ENCODE measurements at regions not wholly inside any gene's neighbourhood (a gene's known extent, or its start where the extent isn't known, plus 50 kb on each side); places are given as distances from the start of the nearest gene placed in this dataset.

DNA sequence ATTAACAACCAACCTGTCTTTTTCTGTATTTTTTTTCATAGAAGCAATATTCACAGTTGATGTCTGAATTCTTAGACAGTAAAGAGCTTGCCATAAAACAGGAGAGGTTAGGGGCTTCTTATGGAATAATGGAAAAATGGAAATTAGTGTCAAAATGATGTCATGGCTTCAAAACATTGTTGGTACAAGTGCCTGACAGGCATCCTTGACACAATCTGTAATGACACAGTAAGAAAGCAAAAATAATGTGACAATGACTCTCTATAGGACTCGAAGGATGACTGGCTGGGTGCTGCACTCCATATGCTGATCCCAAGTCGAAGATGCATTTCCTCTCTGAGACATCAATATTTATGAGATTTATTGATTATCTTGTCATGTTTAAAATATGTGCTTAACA is 205.3 kb upstream of the DACH1 start:
- no peak for FAIRE-seq
- TF ChIP-seq POLR2A (IDR thresholded peaks at IDR 0.05; ENCODE audit: low read depth, low read length) (no peak), POLR2AphosphoS5 (IDR thresholded peaks at IDR 0.05; ENCODE audit: low read depth, low read length) (no peak), TAF1 (IDR thresholded peaks at IDR 0.05; ENCODE audit: borderline replicate concordance, low read depth, low read length) (no peak)
- DNase-seq (ENCODE audit: insufficient read length): no peak

DNA sequence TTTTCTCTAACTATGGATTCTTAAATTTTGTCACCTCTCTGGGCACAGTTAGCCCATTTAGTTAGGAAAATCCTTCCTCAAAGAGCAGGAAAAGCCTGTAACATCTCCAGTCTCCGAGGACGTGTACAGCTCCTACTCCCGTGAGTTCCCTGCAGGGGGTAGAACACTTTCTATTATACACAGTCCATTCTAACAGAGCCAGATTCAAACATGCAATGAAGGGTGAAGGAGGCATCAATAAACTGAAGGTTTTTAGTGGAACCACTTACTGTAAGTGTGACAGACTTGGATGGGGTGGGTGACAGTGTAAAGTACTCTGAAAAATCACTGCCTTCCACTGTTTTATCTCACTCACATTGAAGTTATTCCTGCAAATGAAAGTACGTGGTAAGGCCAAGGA is 204.7 kb upstream of the DACH1 start:
- TF ChIP-seq TAF1 (IDR thresholded peaks at IDR 0.05; ENCODE audit: borderline replicate concordance, low read depth, low read length) (no peak), POLR2A (IDR thresholded peaks at IDR 0.05; ENCODE audit: low read depth, low read length) (no peak), POLR2AphosphoS5 (IDR thresholded peaks at IDR 0.05; ENCODE audit: low read depth, low read length) (no peak)
- no peak for FAIRE-seq
- no peak for DNase-seq (ENCODE audit: insufficient read length)

DNA sequence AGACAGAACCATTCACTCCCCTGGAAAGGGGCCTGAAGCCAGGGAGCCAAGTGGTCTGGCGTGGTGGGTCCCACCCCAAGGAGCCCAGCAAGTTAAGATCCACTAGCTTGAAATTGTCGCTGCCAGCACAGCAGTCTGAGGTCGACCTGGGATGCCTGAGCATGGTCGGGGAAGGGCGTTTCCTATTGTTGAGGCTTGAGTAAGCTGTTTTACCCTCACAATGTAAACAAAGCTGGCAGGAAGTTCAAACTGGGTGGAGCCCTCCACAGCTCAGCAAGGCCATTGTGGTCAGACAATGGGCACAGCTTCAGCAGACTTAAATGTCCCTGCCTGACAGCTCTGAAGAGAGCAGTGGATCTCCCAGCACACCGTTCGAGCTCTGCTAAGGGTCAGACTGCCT is 195.6 kb upstream of the DACH1 start:
- no peak for TF ChIP-seq TAF1 (IDR thresholded peaks at IDR 0.05; ENCODE audit: borderline replicate concordance, low read depth, low read length)
- TF ChIP-seq POLR2A (IDR thresholded peaks at IDR 0.05; ENCODE audit: low read depth, low read length): no peak
- TF ChIP-seq POLR2AphosphoS5 (IDR thresholded peaks at IDR 0.05; ENCODE audit: low read depth, low read length): no peak
- DNase-seq (ENCODE audit: insufficient read length) (no peak), FAIRE-seq (no peak)

DNA sequence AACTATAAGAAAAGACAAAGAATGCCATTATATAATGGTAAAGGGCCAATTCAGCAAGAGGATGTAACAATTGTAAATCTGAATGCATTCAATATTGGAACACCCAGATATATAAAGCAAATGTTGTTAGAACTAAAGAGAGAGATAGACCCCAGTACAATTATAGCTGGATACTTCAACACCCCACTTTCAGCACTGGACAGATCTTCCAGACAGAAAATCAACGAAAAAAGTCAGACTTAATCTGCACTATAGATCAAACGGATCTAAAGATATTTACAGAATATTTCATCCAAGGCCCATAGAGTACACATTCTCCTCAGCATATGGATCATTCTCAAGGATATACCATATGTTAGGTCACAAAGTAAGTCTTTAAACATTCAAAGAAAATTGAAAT is 194.6 kb upstream of the DACH1 start:
- no peak for FAIRE-seq
- DNase-seq (ENCODE audit: insufficient read length): no peak
- TF ChIP-seq POLR2AphosphoS5 (IDR thresholded peaks at IDR 0.05; ENCODE audit: low read depth, low read length) (no peak), TAF1 (IDR thresholded peaks at IDR 0.05; ENCODE audit: borderline replicate concordance, low read depth, low read length) (no peak), POLR2A (IDR thresholded peaks at IDR 0.05; ENCODE audit: low read depth, low read length) (no peak)

DNA sequence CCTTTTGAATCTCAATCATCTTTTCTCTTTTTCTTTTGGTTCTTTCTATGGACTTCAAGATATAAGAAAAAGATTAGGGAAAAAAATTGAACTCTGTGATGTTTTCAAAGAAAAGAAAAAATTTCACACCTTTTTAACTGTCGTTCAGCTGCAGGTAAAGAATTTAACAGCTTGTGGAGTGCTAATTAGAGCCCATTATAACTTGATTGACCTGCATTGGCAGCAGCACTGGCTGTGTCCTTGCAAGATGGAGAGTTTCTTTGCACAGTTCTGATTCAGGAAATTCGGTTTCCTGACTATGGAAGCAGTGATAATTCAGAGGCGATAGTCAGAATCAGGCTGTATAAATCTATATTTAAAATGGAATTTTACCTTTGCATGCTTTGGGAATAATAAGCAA is 183.2 kb upstream of the DACH1 start:
- no peak for FAIRE-seq
- TF ChIP-seq POLR2A (IDR thresholded peaks at IDR 0.05; ENCODE audit: low read depth, low read length): no peak
- no peak for TF ChIP-seq TAF1 (IDR thresholded peaks at IDR 0.05; ENCODE audit: borderline replicate concordance, low read depth, low read length)
- no peak for TF ChIP-seq POLR2AphosphoS5 (IDR thresholded peaks at IDR 0.05; ENCODE audit: low read depth, low read length)
- DNase-seq (ENCODE audit: insufficient read length): no peak

DNA sequence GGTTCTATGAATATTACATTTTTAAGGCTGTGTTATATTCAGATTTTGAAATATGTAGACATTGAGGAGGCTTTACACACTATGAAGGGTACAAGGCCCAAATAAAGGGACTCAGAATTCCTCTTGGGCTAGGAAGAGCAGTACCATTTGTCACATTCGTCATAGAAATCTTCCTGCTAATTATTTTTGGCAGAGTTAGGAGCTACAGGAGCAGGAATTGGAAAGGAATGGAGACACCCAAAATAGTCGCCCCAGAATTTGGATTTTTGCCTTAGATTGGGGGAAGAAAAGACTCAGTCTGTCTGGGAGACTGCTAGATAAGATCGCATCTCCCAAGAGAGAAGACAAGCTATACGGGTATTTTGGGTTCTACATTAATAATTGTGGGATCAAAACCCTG is 176.4 kb upstream of the DACH1 start:
- TF ChIP-seq POLR2A (IDR thresholded peaks at IDR 0.05; ENCODE audit: low read depth, low read length) (no peak), TAF1 (IDR thresholded peaks at IDR 0.05; ENCODE audit: borderline replicate concordance, low read depth, low read length) (no peak), POLR2AphosphoS5 (IDR thresholded peaks at IDR 0.05; ENCODE audit: low read depth, low read length) (no peak)
- FAIRE-seq (no peak), DNase-seq (ENCODE audit: insufficient read length) (no peak)

DNA sequence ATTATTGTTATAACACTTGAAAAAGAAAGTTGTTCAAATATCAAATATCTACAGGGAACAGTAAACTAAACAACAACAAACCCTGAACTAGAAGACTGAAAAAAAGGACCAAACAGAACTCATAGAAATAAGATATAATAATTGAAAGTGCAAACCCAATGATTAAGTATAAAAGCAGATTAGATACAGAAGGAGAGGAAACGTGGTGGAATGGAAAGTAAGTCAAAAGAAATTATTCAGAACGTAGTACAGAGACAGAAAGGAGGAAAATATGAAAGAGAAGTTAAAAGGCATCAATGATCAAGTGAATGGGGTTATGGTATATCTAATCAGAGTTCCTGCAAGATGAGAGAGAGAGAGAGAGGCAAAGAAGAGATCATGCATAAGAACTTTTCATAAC is 174.2 kb upstream of the DACH1 start:
- no peak for TF ChIP-seq TAF1 (IDR thresholded peaks at IDR 0.05; ENCODE audit: borderline replicate concordance, low read depth, low read length)
- TF ChIP-seq POLR2AphosphoS5 (IDR thresholded peaks at IDR 0.05; ENCODE audit: low read depth, low read length): no peak
- no peak for TF ChIP-seq POLR2A (IDR thresholded peaks at IDR 0.05; ENCODE audit: low read depth, low read length)
- DNase-seq (ENCODE audit: insufficient read length): no peak
- FAIRE-seq: no peak

DNA sequence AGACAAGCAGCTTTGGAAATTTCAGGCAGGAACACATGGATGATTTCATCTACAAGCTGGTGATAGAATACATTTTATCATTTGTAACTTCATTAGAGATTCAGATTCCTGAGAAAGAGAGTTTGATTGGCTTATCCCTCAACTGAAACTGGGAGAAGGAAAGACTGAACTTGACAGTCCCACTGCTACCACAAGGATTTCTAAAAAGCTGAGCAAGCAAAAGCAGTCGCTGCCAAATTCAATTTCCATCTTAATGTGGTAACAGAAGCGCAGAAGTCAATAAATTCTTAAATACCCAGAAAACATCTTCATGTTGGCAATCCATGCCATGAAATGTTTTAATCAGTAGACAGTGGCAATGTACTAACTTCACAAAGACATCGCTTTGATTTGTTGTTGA is 172.1 kb upstream of the DACH1 start:
- no peak for TF ChIP-seq TAF1 (IDR thresholded peaks at IDR 0.05; ENCODE audit: borderline replicate concordance, low read depth, low read length)
- DNase-seq (ENCODE audit: insufficient read length) (no peak), FAIRE-seq (no peak)

DNA sequence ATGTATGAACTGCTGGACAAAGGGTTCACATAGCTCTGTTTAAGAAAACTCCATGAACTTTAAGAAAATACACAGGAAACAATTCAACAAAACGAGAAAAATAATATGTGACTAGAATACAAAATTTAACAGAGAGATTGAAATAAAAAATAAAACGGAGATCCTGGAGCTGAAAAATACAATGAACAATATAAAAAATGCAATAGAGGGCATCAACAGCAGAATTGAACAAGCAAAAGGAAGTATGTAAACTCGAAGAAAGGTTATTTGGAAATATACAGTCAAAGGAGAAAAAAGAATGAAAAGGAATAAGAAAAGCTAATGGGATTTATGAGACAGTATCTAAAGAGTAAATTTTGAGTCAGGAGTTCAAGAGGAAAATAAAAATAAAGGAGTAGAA is 163.0 kb upstream of the DACH1 start:
- FAIRE-seq: no peak
- no peak for DNase-seq (ENCODE audit: insufficient read length)
- TF ChIP-seq POLR2A (IDR thresholded peaks at IDR 0.05; ENCODE audit: low read depth, low read length): no peak
- no peak for TF ChIP-seq TAF1 (IDR thresholded peaks at IDR 0.05; ENCODE audit: borderline replicate concordance, low read depth, low read length)
- TF ChIP-seq POLR2AphosphoS5 (IDR thresholded peaks at IDR 0.05; ENCODE audit: low read depth, low read length): no peak

DNA sequence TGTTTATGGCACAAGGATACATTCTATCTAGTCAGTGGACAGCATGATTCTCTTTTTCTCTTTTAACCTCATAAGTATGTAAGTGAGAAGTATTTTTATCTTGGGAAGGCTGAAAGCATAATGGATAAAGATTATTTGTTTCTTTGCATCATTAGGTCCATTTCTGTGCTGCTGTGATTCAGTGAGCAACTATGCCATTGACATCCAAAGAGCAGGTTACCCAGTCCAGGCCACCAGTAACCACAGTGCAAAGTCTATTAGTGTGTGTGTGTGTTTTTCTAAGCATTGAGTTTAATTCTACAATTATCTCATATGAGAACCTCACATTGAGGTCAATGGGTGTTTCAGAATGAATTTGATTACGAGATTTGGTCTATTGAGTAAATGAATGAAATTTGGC is 158.8 kb upstream of the DACH1 start:
- FAIRE-seq: no peak

DNA sequence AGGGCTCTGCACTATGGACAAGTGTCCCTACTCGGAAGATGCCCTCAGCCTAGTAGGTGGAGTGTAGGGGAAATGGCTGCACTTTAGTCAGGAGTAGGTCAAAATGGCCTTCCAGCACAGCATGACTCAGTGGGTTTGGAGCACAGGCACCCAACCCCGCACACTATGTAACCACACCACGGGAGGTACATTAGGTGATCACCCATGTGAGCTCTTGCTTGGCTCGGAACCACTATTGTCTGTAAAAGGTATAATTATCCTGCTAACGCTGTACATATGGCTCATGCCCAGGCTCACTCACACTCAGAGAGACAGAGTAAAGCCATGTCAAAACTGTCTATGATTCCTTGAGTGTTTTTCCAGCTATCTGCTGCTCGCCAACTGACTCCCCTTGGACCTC is 156.9 kb upstream of the DACH1 start:
- FAIRE-seq (no peak), DNase-seq (ENCODE audit: insufficient read length) (no peak)
- TF ChIP-seq TAF1 (IDR thresholded peaks at IDR 0.05; ENCODE audit: borderline replicate concordance, low read depth, low read length): no peak
- no peak for TF ChIP-seq POLR2AphosphoS5 (IDR thresholded peaks at IDR 0.05; ENCODE audit: low read depth, low read length)
- TF ChIP-seq POLR2A (IDR thresholded peaks at IDR 0.05; ENCODE audit: low read depth, low read length): no peak

More for the DNA sequence above, 158.8 kb upstream of the DACH1 start:
- TF ChIP-seq POLR2AphosphoS5 (IDR thresholded peaks at IDR 0.05; ENCODE audit: low read depth, low read length) (no peak), TAF1 (IDR thresholded peaks at IDR 0.05; ENCODE audit: borderline replicate concordance, low read depth, low read length) (no peak), POLR2A (IDR thresholded peaks at IDR 0.05; ENCODE audit: low read depth, low read length) (no peak)
- DNase-seq (ENCODE audit: insufficient read length): no peak

DNA sequence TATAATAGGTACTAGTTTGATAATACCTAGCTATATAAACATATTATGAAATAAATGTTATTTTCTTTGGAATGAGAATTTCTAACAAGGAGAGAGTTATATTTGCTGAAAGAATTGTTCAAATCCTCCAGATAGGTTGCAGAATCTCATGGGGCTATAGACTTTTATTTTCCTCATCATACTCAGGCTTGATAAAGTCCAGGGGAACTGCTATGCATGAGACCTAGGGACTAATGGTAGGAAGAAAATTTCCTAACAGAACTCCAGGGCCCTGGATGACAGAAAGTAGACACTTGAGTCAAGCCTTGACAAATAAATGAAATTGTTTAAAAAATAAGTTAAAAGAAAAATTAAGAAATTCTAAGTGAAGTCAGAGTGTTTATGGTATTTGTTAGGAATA is 138.5 kb upstream of the DACH1 start:
- no peak for TF ChIP-seq TAF1 (IDR thresholded peaks at IDR 0.05; ENCODE audit: borderline replicate concordance, low read depth, low read length)
- TF ChIP-seq POLR2A (IDR thresholded peaks at IDR 0.05; ENCODE audit: low read depth, low read length): no peak
- TF ChIP-seq POLR2AphosphoS5 (IDR thresholded peaks at IDR 0.05; ENCODE audit: low read depth, low read length): no peak
- FAIRE-seq: no peak
- no peak for DNase-seq (ENCODE audit: insufficient read length)

DNA sequence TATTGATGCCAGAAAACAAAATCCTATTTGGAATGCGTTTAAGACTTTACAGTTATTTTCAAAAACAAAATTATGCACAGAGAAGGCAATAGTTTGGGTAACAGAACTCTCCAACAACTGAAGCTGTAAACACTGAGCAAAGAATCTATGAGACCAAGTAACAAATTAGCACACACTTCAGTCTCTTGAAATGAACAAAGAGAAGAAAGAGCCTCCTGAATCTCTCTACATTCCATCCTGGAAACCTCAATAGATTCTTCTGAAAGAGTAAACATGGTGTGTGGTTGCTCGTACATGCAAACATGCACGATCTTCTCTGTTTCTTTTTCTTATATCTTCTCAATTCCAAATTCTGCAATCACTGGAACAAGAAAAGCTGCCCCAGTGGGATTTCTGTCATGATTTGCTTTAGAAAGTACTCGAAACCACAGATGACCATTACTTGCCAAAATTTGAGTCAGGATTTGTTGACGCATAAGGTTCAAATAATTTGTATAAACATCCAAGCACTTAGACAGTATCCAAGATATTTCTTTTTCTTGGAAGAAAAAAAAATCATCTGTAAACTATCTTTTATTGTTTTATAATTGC is 137.9 kb upstream of the DACH1 start:
- TF ChIP-seq TAF1 (IDR thresholded peaks at IDR 0.05; ENCODE audit: borderline replicate concordance, low read depth, low read length) (no peak), POLR2A (IDR thresholded peaks at IDR 0.05; ENCODE audit: low read depth, low read length) (no peak), POLR2AphosphoS5 (IDR thresholded peaks at IDR 0.05; ENCODE audit: low read depth, low read length) (no peak)
- DNase-seq (ENCODE audit: insufficient read length): no peak
- no peak for FAIRE-seq
